ENCODE measurements at regions not wholly inside any gene's neighbourhood (a gene's known extent, or its start where the extent isn't known, plus 50 kb on each side); places are given as distances from the start of the nearest gene placed in this dataset.

- TF ChIP-seq POLR2A (IDR thresholded peaks at IDR 0.05; ENCODE audit: extremely low read depth, insufficient read length) (no peak), MYC (IDR thresholded peaks at IDR 0.05; ENCODE audit: low read depth, low read length) (no peak)
- TF ChIP-seq, protein P1, sequence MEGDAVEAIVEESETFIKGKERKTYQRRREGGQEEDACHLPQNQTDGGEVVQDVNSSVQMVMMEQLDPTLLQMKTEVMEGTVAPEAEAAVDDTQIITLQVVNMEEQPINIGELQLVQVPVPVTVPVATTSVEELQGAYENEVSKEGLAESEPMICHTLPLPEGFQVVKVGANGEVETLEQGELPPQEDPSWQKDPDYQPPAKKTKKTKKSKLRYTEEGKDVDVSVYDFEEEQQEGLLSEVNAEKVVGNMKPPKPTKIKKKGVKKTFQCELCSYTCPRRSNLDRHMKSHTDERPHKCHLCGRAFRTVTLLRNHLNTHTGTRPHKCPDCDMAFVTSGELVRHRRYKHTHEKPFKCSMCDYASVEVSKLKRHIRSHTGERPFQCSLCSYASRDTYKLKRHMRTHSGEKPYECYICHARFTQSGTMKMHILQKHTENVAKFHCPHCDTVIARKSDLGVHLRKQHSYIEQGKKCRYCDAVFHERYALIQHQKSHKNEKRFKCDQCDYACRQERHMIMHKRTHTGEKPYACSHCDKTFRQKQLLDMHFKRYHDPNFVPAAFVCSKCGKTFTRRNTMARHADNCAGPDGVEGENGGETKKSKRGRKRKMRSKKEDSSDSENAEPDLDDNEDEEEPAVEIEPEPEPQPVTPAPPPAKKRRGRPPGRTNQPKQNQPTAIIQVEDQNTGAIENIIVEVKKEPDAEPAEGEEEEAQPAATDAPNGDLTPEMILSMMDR (IDR thresholded peaks at IDR 0.05; ENCODE audit: low read depth, low read length): no peak
- TF ChIP-seq, protein P2, sequence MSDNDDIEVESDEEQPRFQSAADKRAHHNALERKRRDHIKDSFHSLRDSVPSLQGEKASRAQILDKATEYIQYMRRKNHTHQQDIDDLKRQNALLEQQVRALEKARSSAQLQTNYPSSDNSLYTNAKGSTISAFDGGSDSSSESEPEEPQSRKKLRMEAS (IDR thresholded peaks at IDR 0.05; ENCODE audit: low read depth, low read length): no peak
- no peak for DNase-seq (ENCODE audit: low read depth)
Measured at GRCh38 chr3:17882981-17883380, 140.6 kb upstream of the TBC1D5 start.

DNA sequence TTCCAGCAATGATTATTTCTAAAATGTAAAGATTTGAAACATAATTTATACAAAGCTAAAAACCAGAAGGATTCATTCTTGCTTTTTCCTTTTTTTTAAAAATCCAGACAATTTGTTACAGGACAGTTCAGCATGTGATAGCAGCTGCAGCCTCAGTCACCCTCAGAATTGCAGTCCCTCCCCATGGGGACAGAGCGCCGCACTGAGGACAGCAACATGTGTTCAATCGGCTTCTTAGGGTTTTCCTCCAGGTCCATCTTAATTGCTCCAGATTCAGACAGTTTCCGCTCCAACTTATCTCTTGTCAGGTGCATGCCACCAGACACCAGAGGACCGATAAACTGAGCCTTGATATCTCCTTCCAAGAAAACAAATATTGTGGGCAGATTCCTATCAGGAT, 134.9 kb upstream of the TBC1D5 start:
- TF ChIP-seq MYC (IDR thresholded peaks at IDR 0.05; ENCODE audit: low read depth, low read length) (no peak), POLR2A (IDR thresholded peaks at IDR 0.05; ENCODE audit: extremely low read depth, insufficient read length) (no peak)
- TF ChIP-seq, protein P2 (IDR thresholded peaks at IDR 0.05; ENCODE audit: low read depth, low read length): no peak
- TF ChIP-seq, protein P1 (IDR thresholded peaks at IDR 0.05; ENCODE audit: low read depth, low read length): no peak
- no peak for DNase-seq (ENCODE audit: low read depth)
- no peak overlapping the region for H3K4me3 ChIP-seq (ENCODE audit: low read depth, low read length)

More at GRCh38 chr3:17882981-17883380, 140.6 kb upstream of the TBC1D5 start:
- H3K4me3 ChIP-seq (ENCODE audit: low read depth, low read length): no peak overlapping the region

GRCh38 chr3:17874636-17875035, 132.2 kb upstream of the TBC1D5 start:
- peak; percentile 33 for DNase-seq (ENCODE audit: low read depth)
- no peak overlapping the region for H3K4me3 ChIP-seq (ENCODE audit: low read depth, low read length)
- TF ChIP-seq, protein P1 (IDR thresholded peaks at IDR 0.05; ENCODE audit: low read depth, low read length): no peak
- no peak for TF ChIP-seq MYC (IDR thresholded peaks at IDR 0.05; ENCODE audit: low read depth, low read length)
- TF ChIP-seq POLR2A (IDR thresholded peaks at IDR 0.05; ENCODE audit: extremely low read depth, insufficient read length): no peak
- TF ChIP-seq, protein P2 (IDR thresholded peaks at IDR 0.05; ENCODE audit: low read depth, low read length): no peak

DNA sequence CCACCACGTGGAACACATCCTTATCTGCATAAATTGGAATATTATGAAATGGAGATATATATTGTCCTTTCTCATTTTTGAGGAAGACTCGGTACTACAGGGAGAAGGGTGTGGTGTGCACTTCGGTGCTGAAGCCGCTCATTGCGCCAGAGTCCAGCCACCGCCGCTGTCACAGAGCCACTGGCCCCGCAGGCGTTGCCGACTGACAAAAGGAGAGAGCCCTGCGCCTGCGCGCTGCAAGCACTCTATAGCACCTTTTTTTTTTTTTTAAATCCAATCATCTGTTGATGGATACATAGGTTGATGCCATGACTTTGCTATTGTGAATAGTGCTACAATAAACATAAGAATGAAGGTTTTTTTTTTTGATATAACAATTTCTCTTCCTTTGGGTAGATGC, 130.0 kb upstream of the TBC1D5 start:
- no peak for TF ChIP-seq POLR2A (IDR thresholded peaks at IDR 0.05; ENCODE audit: extremely low read depth, insufficient read length)
- TF ChIP-seq, protein P2 (IDR thresholded peaks at IDR 0.05; ENCODE audit: low read depth, low read length): no peak
- no peak for TF ChIP-seq MYC (IDR thresholded peaks at IDR 0.05; ENCODE audit: low read depth, low read length)
- TF ChIP-seq, protein P1 (IDR thresholded peaks at IDR 0.05; ENCODE audit: low read depth, low read length): no peak
- H3K4me3 ChIP-seq (ENCODE audit: low read depth, low read length): no peak overlapping the region

DNA sequence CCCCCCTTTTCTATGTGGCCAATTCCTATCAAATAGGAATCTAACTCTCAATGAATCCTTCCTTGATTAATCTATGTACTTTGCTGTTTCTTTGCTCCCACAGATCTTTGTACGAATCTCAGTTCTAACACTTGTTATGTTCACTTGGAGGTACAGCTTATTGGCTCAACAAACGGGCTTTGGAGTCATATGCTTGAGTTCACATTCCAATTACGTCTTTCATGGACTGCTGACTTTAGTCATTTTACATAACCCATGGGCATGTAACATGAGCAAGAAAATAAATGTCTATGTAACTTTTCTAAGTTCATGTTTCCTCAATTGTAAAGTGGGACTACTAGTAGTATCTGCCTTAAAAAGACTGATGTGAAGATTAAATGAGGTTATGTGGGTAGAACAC, 123.2 kb upstream of the TBC1D5 start:
- DNase-seq (ENCODE audit: low read depth): no peak
- H3K4me3 ChIP-seq (ENCODE audit: low read depth, low read length): no peak overlapping the region
- TF ChIP-seq MYC (IDR thresholded peaks at IDR 0.05; ENCODE audit: low read depth, low read length): no peak
- TF ChIP-seq, protein P1 (IDR thresholded peaks at IDR 0.05; ENCODE audit: low read depth, low read length): no peak
- TF ChIP-seq POLR2A (IDR thresholded peaks at IDR 0.05; ENCODE audit: extremely low read depth, insufficient read length): no peak
- TF ChIP-seq, protein P2 (IDR thresholded peaks at IDR 0.05; ENCODE audit: low read depth, low read length): no peak

More for the DNA sequence above, 130.0 kb upstream of the TBC1D5 start:
- no peak for DNase-seq (ENCODE audit: low read depth)

Measured in NB4 (cell line).